ENCODE measurements at regions not wholly inside any gene's neighbourhood (a gene's known extent, or its start where the extent isn't known, plus 50 kb on each side); places are given as distances from the start of the nearest gene placed in this dataset.
"Not testable (repeated sequence)": the region's sequence is repeated elsewhere in the genome, so short reads cannot be mapped to it uniquely, and the experiment has no call there.

DNA sequence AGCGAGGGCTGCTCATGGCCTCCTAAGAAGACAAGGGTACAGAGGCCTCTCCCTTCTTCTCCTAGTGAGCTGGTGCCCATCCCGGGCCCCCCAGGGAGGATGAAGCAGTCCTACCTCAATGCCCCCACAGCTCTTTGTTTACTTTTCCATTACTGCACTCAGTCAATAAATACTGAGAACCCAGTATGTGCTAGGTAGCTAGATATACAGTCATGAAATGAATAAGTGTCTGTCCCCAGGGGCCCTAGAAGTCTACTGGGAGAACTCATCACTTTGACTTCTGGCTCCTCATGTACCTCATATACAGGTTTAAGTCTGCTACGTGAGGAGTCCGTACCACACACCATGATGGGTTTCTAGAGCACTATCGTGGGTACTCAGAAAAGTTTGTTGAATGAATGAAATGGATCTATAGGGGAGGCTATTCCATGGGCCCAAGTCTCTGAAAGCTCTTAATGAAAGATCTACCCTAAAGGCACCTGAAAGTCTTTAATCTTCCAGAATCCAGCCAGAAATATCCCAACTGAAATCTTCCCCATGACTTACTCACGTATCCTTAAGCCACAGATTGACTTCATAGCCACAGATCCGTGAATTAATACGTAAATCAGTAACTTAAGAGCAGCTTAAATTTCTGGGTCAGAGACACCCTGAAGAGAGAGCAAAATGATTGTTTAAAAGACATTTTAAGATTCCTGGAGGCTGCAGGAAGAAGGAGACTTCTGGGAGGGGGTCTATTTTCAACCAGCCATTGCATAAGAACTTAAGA, 51.6 kb upstream of the POMP start:
- no peak for DNase-seq

DNA sequence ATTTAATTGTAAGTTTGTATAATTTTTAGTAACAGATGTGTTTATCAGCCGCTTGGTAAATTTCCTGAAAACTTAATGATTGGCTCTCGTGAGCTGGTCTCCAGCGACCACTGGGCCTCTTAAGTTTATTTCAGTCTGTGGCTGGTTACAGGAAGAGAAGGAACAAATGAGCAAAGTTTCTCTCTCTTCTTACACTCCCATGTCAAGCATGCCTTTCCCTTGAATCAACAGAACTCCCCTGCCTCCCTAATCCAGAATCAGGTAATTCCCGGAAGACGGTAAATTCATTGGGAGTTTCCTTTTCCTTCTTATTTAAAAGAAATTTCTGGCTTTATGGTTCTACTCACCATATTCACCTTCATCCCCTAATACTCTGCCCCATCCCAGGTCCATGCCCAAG, 52.5 kb upstream of the POMP start:
- no peak for DNase-seq

DNA sequence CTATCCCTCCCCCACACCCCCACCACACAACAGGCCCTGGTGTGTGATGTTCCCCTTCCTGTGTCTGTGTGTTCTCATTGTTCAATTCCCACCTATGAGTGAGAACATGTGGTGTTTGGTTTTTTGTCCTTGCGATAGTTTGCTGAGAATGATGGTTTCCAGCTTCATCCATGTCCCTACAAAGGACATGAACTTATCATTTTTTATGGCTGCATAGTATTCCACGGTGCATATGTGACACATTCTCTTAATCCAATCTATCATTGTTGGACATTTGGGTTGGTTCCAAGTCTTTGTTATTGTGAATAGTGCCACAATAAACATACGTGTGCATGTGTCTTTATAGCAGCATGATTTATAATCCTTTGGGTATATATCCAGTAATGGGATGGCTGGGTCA, 53.8 kb upstream of the POMP start:
- DNase-seq, result not testable (repeated sequence)

DNA sequence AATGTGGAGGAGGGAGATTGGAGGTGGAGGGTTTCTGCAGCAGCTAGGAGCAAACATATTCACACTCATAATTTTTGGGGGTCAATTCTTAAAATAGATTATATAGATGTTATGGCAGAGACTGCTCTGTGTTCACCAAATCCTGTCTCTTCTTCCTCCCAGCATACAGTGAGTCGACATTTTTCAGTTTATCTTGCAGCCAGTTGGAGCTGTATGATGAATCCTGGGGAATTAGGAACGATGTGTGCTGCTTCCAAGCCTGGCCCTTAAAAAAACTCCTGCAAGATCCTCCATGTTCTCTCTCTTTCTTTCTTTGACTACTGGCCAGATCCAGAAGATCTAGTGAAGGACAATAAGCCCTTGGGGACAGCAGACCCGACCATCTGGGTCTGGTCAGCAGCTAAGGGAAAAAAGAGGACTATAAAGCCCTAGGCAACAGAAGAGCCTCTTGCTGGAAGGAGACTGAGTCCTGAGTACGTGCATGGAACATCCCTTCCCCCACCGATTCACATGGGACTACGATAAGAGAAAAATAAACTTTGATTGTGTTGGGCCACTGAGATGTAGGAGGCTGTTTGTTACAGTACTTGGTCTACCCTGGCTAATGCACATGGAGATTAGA, 55.8 kb upstream of the POMP start:
- DNase-seq, result no peak

DNA sequence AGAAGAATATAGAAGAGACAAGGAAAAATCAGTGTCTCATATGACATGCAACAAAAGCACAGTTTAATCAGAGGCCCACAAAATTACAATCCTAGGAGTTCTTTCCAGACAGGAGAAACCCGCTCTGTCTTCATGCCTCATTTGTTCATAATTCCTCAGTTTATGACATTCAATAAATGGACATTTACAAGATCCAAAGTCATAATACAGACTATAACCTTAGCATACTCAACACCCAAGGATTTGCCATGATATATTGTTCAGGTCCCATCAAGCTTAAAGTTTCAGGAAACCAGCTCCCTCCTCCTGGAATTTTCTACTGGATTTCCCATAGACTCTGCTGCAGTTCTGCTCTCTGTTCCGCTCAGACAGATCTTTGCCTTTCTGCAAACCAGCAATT, 56.4 kb upstream of the POMP start:
- no peak for DNase-seq

DNA sequence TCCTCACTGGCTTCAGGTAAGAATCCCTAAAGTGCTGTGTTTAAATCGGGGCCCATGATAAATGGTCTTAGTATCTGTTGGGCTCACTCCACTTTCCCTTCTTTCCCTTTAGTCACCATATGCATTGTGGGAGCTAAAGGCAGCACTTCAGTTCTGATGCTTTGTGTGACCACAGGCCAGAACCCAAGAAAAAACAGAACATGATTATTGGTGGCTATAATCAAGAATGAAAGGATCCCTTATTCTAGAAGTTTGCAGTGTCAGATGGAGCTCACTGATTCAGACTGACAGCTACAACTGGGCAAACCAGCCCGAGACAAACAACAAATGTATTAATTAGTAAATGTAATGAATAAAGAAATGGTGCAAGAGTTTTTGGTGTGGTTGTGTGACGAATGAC, 57.3 kb upstream of the POMP start:
- no peak for DNase-seq

DNA sequence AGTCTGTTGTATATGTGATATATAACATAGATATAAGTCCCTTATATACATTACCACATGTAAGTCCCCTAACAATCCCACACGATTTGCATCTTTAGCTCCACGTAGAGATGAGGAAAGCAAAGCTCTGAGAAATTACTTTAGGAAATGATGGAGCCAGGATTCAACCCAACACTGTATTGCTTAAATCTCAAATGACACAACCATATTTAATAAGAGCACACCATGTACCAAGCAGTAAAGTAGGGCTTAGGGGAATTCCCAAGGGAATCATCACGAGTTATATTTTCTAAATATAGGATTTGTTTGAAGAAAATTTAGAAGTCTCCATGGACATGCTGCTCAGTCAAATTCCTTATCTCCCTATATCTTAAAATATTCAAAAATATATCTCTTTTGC, 61.3 kb upstream of the POMP start:
- DNase-seq, result no peak

DNA sequence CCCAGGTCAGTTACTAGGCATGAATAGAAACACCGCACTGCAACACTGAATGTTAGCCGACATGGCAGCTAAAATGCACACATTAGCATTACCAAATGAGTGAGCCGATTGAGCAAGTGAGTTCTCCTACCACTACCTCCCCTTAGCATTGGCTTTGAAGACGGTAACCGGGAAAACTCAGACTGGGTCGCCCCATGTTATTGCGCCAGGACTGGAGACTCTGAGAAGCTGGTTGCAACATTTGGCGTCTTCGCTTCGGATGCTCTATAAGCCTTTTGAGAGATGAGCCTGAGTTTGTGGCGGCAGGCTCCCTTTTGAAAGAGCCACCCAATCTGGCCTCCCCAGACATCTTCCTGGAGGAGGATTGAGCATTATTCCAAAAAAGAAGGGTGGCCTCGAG, 68.5 kb upstream of the POMP start:
- no peak for DNase-seq

DNA sequence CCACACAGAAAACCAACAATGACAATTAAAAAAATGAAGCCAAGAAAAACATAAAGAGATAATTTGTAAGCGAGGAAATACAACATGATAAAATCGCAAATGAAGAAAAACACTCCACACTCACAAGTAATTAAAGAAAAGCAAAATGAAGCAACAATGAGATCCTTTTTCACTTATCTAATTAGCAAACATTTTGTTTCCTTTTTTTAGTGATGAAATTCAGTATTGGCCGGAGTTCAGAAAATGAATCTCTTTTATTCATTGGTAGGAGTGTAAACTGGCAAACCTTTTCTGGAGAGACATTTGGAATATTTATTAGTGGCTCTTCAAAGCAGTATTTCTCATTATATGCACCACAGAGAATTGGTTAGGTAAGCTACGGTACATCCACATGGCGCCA, 70.6 kb upstream of the POMP start:
- no peak for DNase-seq

DNA sequence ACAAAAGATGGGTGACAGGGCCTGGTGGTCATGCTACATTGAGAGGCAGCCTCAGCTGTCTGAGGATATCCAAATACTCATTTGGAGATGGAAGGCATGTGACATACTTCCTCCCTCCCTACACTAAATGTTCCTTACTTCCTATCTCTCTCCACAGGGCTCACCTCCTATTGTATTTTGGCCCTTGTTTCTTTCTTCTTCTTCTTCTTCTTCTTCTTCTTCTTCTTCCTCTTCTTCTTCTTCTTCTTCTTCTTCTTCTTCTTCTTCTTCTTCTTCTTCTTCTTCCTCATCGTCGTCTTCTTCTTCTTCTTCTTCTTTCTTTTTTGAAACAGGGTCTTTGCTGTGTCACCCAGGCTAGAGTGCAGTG, 71.8 kb upstream of the POMP start:
- no peak for DNase-seq

DNA sequence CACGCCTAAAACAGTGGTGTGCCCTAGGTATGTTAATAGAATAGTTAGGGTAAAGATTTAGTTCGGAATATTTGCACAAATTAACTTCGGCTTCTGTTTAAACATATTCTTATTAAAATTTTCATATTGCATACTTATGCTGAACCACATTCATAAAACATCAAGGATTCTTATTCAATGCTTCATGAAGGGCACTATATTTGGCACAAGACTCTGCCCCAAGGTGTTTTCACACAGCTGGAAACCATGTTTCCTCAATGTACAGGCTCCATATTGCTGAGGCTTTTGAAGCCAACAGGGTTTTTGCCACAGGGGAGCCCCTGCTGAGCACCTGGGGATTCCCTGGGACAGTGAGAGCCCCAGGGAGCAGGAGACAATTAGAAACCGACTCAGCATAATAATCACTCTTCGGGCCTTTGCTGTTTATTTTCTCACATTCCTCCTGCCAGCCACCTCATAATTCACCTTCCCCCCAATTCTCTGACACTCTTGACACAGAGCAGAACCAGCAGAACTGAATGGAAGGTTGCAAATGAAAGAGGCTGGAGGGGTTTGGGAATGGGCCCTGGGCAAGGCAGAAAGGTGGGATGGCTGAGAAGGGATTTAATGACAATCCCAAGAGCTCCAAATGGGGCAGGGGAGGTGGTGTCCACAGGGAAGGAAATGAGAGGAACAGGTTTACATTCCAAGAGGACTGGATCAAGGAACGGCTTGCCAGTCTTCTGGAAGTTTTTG, 72.3 kb upstream of the POMP start:
- no peak for DNase-seq

DNA sequence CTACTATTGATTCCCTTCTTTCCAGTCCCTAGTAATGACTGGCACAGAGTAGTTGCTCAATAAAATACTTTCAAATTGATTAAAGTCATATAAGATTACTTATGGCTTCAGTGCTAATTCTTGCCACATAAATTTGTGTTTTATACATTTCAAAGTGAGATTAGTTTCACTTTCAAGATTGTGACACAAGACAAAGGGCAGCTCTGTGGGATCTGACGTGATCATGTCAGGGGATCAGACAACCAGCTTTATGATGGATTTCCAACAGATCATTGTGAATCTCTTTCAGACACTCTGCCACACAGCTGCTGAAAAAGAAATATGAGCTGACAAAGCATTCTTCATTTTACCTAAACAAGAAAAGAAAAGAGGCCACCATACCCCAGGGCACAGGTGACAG, 73.4 kb upstream of the POMP start:
- DNase-seq, result no peak

DNA sequence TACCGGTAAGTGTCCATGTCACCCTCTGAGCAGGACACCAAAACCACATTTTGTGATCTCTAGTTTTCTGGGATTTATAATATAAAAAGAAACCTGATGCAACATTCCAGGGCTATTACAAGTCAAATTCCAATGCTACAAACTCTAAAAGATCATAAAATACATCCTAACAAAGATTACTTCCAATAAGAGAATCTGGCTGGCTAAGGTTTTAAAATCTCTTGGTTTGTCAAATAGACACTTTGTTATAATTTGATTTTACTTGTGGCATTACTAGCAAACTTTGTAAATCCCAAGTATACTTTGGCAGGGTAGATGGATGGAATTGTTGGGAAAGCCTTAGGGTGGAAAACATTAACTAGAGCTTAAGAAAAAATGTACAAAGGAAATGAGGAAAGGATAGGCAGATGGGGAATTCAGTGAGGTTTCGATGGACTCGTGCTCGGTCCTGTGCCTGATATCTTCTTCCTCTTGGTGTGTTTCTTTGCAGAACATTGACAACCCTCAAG, 74.0 kb upstream of the POMP start:
- DNase-seq, result no peak

DNA sequence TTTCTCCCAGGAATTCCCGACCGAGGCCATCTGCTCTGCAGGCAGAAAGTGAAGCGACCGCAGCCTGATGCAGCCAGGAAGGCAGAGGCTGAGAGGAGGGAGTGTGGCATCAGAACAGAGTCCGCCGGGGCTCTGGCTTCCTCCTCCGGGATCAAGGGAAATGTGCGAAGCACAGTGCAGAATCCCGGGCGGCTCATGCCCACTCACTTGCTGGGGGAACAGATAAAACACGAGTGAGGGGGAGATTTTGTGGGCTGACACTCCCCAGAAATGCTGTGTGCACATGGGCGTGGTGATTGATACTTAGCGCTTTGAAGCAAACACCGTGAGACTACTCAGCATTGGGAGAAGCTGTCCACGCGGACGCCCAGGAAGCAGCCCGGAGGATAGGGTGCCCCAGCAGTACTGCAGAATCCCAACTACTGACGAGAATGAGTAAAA, 75.3 kb upstream of the POMP start:
- DNase-seq, result no peak

DNA sequence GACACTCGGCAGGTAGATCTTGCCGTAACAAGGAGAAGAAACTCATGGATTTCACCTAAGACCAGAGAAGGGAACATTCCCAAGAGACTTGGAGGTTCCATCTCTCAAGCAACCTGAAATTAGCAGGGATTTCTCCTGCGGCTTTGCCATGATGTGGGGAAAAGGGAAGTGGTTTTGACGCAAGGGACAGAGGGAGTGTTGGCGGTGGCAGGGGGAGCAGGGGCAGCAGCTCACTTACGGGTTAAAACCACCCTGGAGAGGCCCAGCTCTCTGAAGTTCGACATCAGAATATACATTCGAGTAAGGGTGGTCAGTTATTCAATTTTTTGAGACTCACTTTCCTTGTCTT, 76.1 kb upstream of the POMP start:
- no peak for DNase-seq

DNA sequence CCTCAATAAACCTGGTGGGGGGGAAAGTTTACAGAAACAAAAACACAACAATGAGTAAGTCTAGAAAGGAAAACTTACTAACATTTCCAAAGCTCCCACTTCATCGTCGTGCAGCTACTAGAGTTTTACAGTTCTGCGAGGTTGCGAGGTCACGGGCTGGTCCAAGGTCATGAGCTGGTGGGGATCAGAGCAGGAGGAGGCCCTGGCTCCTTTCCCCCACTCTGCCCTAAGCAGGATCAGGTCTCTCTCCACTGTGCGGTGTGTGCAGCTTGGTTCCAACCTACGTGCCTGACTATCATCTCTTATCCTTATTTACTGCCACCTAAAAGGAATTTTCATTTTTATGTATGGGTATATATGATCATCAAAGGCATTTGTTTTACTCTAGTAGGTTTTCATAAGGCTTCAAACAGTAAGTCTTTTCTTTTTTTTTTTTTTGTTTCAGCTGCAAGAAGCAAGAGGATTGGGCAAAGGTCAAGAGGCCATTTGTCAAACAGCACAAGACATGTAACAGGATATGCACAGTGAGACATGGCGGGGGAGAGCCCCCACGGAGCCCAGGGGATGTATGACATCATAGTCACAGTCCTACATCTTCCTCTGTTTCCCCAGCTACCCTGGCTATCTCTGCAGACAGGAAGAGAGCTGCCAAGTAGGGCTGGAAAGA, 76.6 kb upstream of the POMP start:
- no peak for DNase-seq

DNA sequence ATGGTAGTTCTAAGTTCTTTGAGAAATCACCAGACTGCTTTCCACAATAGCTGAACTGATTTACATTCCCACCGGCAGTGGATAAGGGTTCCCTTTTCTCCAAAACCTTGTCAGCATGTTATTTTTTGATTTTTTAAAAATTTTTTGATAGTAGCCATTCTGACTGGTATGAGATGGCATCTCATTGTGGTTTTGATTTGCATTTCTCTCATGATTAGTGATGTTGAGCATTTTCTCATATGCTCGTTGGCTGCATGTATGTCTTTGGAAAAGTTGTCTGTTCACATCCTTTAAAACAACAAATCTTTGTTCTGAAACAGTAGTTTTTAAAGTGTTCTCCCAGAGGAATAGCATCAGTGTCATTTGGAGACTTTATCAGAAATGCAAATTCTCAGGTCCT, 77.5 kb upstream of the POMP start:
- DNase-seq, result no peak

DNA sequence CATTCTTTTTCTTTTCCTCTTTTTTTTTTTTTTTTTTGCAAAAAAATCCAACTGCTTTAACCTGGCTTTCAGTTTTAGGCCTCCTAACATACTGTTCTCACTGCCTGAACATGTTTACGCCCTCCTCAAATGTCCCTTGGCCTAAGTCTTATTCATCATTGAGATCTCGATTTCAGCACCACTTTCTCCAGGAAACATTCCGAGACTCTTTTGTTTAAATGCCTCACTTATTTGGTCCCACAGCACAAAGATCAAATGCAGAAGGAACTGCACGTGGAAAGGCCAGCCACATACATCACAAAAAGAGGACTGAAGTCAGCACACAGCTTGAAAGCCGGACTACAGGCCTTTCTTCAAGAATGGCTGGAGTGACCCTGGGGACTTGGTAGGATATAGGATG, 79.2 kb upstream of the POMP start:
- DNase-seq, result no peak

DNA sequence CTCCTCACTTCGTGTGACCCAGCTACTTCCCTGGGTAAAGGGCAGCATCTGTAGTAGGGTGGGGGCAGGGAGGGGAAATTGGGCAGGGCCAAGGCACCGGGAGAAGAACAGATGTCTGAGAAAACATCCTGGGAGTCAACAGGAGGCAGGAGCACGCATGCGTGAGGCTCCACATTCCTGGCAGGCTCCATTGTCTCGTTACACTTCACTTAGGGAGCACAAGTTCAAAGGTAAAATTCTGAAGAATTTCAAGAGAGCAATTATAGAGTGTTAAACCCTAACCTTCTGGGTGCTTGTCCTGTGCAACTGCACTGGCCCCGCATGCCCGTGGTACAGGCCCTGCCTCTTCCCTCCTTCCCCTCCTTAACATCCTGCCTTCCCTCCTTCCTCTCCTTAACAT, 79.6 kb upstream of the POMP start:
- no peak for DNase-seq

DNA sequence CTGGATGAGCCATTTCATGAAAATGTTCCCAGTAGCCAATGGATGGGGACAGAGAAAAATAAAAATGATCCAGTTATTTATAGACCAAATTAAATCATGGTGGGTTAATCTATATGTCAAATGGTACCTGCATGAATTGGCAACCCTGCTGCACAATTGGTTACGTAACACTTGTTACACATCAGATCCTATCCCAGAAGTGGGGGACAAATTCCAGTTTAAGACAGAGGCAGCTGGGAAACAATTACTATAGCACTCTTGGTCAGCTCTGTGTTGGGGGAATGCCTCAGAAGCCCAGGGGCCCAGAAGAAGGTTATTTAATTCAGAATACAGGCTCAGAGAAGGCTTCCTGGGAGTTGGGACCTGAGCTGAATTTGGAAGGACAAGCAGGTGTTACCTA, 81.1 kb upstream of the FLT1 start:
- no peak for DNase-seq

DNA sequence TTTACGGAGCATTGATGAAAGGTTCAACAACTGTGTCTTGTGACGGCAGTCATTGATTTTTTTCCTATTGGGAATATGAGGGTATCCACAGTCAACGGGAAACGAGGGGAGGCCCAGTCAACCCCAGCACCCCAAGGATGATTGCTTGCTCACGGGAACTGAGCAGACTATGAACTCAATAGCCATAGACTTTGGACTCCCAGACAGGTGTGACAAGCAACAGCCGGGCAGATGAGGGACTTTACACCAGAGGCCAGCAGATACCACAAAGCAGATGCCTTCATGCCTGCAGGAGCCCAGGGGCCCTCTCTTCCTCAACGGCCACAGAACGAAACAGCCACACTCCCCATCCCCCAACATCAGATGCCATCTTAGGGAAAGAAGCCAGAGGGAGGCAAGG, 80.3 kb upstream of the FLT1 start:
- no peak for DNase-seq

DNA sequence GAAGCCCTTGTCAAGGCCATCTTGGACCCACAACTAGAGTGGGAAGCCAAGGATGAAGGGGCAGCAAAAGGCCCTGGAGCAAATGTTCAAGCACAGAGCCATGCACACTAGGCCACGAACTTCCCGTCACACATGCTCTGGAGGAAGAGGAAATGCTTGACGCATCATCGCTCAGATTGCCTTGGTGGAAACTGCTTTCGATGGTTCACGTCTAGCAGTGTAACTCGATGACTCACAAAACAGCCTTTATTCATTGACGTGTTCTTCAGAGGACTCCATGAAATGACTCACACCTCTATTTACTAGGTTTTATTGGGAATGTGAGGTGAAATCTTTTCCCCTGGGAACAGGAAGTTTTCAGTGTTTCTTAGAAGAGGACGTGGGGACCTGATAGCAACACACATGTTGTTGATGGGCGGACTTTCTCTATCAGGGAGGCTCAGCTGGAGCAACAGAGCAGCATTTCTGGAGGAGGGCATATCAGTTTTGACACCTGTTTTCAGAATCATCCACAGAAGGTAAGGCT, 79.8 kb upstream of the FLT1 start:
- no peak for DNase-seq

DNA sequence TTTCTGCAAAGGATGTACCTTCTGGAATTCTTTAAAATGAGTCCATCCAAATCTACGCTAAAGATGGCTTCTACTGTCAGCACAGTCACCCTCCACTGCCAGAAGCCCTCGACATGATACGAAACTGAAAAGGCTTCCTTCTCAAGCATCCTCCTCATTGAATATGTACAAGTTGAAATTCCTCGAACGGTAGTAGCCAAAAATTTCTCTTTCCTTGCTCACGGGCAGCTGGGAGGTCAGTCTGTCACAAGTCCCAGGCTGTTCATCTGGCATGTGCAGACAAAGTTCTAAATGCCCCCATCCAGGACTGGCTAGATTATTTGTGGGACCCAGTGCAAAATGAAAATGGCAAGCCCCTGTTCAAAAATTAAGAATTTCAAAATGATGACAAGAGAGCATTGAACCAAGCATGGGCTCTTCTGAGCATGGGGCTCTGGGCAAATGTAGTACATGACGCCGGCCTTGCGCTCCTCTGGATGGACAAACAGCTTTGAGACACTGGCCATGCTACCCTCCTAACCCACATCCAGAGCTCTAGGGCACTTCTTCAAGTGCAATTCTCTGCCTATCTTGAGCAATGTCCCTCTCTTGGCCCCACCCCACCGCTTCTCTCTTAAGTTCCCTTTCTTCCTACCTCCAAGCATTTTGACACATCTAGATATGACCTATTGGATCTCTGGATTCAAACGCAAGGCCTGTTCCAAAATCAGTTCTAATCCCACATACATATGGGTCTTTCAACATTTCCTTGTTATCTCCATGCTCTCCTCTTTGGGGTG, 78.9 kb upstream of the FLT1 start:
- no peak for DNase-seq
